Neural cell (in vitro differentiated cells): ENCODE measurements at regions not wholly inside any gene's neighbourhood (a gene's known extent, or its start where the extent isn't known, plus 50 kb on each side); places are given as distances from the start of the nearest gene placed in this dataset.

Source experiments
- H2AFZ ChIP-seq: fragments of 200-600, 300-800 bp; sonication (generic), shearing (Covaris generic); 2 replicates; pipeline ENCODE4 v1.6.0; 2014; ENCODE audit warnings: low read depth, mild to moderate bottlenecking, antibody characterized with exemption, low read length, moderate library complexity
- H3F3A ChIP-seq: fragments of 200-600 bp; shearing (Covaris generic); 2 replicates; pipeline ENCODE4 v1.6.1; 2016; ENCODE audit warnings: mild to moderate bottlenecking, moderate library complexity, mixed read lengths, antibody characterized with exemption, low read length; ENCODE audit not compliant: insufficient read depth, poor library complexity, severe bottlenecking
- H3K27ac ChIP-seq: fragments of 200-600, 300-800 bp; sonication (generic), shearing (Covaris generic); 2 replicates; pipeline ENCODE4 v1.5.1; 2014; ENCODE audit warnings: mild to moderate bottlenecking, low read length, moderate library complexity
- H3K27me3 ChIP-seq: fragments of 300-800, 200-600 bp; sonication (generic), shearing (Covaris generic); 2 replicates; pipeline ENCODE4 v1.6.0; 2014; ENCODE audit warnings: mild to moderate bottlenecking, low read depth, low read length, moderate library complexity; ENCODE audit not compliant: insufficient read depth
- H3K36me3 ChIP-seq: fragments of 300-800, 200-600 bp; sonication (generic), shearing (Covaris generic); 2 replicates; pipeline ENCODE4 v1.5.1; 2014; ENCODE audit warnings: mild to moderate bottlenecking, antibody characterized with exemption, low read length, moderate library complexity; ENCODE audit not compliant: insufficient read depth
- H3K4me2 ChIP-seq: fragments of 300-800, 200-600 bp; sonication (generic), shearing (Covaris generic); 2 replicates; pipeline ENCODE4 v1.6.0; 2014; ENCODE audit warnings: mild to moderate bottlenecking, low read length
- H3K4me3 ChIP-seq: fragments of 300-800, 200-600 bp; sonication (generic), shearing (Covaris generic); 2 replicates; pipeline ENCODE4 v1.5.1; 2014; ENCODE audit warnings: mild to moderate bottlenecking, low read length, moderate library complexity
- H3K79me2 ChIP-seq: fragments of 200-600 bp; shearing (Covaris generic); replicated peaks from 2 replicates; pipeline ENCODE4 v1.6.0; 2014; ENCODE audit warnings: mild to moderate bottlenecking, low read length, moderate library complexity; ENCODE audit not compliant: insufficient read depth
- H3K9ac ChIP-seq: fragments of 300-800, 200-600 bp; sonication (generic), shearing (Covaris generic); 2 replicates; pipeline ENCODE4 v1.6.1; 2016; ENCODE audit warnings: mild to moderate bottlenecking, low read length, mixed read lengths
- H3K9me2 ChIP-seq: fragments of 200-600 bp; shearing (Covaris generic); 2 replicates; pipeline ENCODE4 v1.6.1; 2016; ENCODE audit warnings: mild to moderate bottlenecking, low read length, mixed read lengths; ENCODE audit not compliant: insufficient read depth
- H3K9me3 ChIP-seq: fragments of 200-600, 300-800 bp; sonication (generic), shearing (Covaris generic); 2 replicates; pipeline ENCODE4 v1.6.1; 2016; ENCODE audit warnings: mild to moderate bottlenecking, mixed run types, low read length, moderate library complexity, mixed read lengths
- H4K20me1 ChIP-seq: fragments of 200-600 bp; shearing (Covaris generic); 2 replicates; pipeline ENCODE4 v1.6.1; 2016; ENCODE audit warnings: mild to moderate bottlenecking, mixed run types; ENCODE audit not compliant: insufficient read depth
- CTCF ChIP-seq: fragments of 450-650 bp; IDR thresholded peaks from 2 replicates; pipeline ENCODE4 v1.5.1; 2014; ENCODE audit warnings: antibody characterized with exemption, mild to moderate bottlenecking, moderate library complexity; ENCODE audit not compliant: poor library complexity, severe bottlenecking
- EP300 ChIP-seq: fragments of 450-650 bp; conservative IDR thresholded peaks from 2 replicates; pipeline ENCODE4 v1.6.1; 2014; ENCODE audit warnings: antibody characterized with exemption, mild to moderate bottlenecking, moderate library complexity; ENCODE audit not compliant: poor library complexity, severe bottlenecking
- EZH2 ChIP-seq: fragments of 200-600, 300-800 bp; shearing (Covaris generic), sonication (generic); IDR thresholded peaks from 2 replicates; pipeline ENCODE4 v1.6.1; 2014; ENCODE audit warnings: antibody characterized with exemption, low read length, borderline replicate concordance, mild to moderate bottlenecking; ENCODE audit not compliant: insufficient read depth, poor library complexity, severe bottlenecking
- MXI1 ChIP-seq: fragments of 450-650 bp; conservative IDR thresholded peaks from 2 replicates; pipeline ENCODE4 v1.6.1; 2014; ENCODE audit warnings: antibody characterized with exemption, mild to moderate bottlenecking; ENCODE audit not compliant: poor library complexity, severe bottlenecking
- POLR2AphosphoS5 ChIP-seq: IDR thresholded peaks from 2 replicates; pipeline ENCODE4 v1.6.1; 2012
- RAD21 ChIP-seq: fragments of 450-650 bp; conservative IDR thresholded peaks from 2 replicates; pipeline ENCODE4 v1.6.1; 2014; ENCODE audit warnings: antibody characterized with exemption, mild to moderate bottlenecking, moderate library complexity
- REST ChIP-seq: IDR thresholded peaks from 2 replicates; pipeline ENCODE4 v1.6.1; 2012; ENCODE audit warnings: borderline replicate concordance
- SMC3 ChIP-seq: fragments of 450-650 bp; conservative IDR thresholded peaks from 2 replicates; pipeline ENCODE4 v1.6.1; 2014; ENCODE audit warnings: antibody characterized with exemption, mild to moderate bottlenecking, moderate library complexity; ENCODE audit not compliant: poor library complexity
- TAF1 ChIP-seq: IDR thresholded peaks from 2 replicates; pipeline ENCODE4 v1.6.1; 2012; ENCODE audit warnings: low read depth

DNA sequence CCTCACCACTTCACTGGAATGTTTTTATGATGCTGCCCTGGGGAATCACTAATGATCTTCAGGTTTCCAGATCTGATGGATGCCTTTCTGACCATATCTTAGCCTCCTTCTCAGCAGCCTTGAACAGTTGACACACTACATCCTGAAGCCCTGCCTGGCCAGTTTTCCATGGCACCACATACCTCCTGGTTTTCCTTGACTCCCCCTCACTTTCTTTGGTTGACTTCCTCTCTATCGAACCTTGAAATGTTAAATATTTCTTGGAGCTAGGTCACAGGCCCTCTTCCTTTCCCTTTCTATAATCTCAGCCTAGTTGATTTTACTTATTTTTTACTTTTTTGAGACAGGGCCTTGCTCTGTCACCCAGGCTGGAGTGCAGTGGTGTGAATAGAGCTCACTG is 108.8 kb upstream of the CDK1 start:
- Histone ChIP-seq H3K9me3 (no peaks in the 10 kb centered on the region), H3K27me3 (no peaks in the 10 kb centered on the region), H2AFZ (no peak overlapping the region), H3K36me3 (no peaks in the 10 kb centered on the region), H3K79me2 (no peaks in the 10 kb centered on the region), H3K4me3 (no peak overlapping the region), H3F3A (no peaks in the 10 kb centered on the region), H3K9ac (no peak overlapping the region), H3K4me2 (no peak overlapping the region), H3K9me2 (no peaks in the 10 kb centered on the region), H3K27ac (no peak overlapping the region), H4K20me1 (no peaks in the 10 kb centered on the region)
- TF ChIP-seq MXI1 (no peak), REST (no peak), RAD21 (no peak), SMC3 (no peak), CTCF (no peak), EZH2 (no peak), POLR2AphosphoS5 (no peak), TAF1 (no peak), EP300 (no peak)

- Histone ChIP-seq H3K9ac (no peak overlapping the region), H3K4me2 (no peak overlapping the region), H3K36me3 (no peaks in the 10 kb centered on the region), H2AFZ (no peak overlapping the region), H3K79me2 (no peaks in the 10 kb centered on the region), H3K9me3 (no peaks in the 10 kb centered on the region), H3K4me3 (no peak overlapping the region), H3F3A (no peaks in the 10 kb centered on the region), H3K27me3 (no peaks in the 10 kb centered on the region), H3K9me2 (no peaks in the 10 kb centered on the region), H3K27ac (no peak overlapping the region), H4K20me1 (no peaks in the 10 kb centered on the region)
- TF ChIP-seq REST (no peak), POLR2AphosphoS5 (no peak), EP300 (no peak), MXI1 (no peak), RAD21 (no peak), TAF1 (no peak), CTCF (no peak), EZH2 (no peak), SMC3 (no peak)
These were observed 112.1 kb upstream of the CDK1 start for GRCh38 chr10:60666221-60666620.
